Cardiac fibroblast (primary cell): ENCODE measurements at regions not wholly inside any gene's neighbourhood (a gene's known extent, or its start where the extent isn't known, plus 50 kb on each side); places are given as distances from the start of the nearest gene placed in this dataset.
A peak's percentile ranks its signal among the peaks of the same experiment; 100 is the strongest.

Source experiments
- DNase-seq, 2 donors: peaks; one replicate each; pipeline versions ENCODE4 v3.0.0 to v3.0.0-alpha.2; 2010; ENCODE audit warnings: low read depth in 2 of 2
- H3K4me3 ChIP-seq, 2 donors: replicated peaks in 1 of 2; 1 replicate in 1 of 2; 2 replicates in 1 of 2; pipeline ENCODE4 v1.5.1; 2011; ENCODE audit warnings: low read depth in 2 of 2, low read length in 2 of 2, mild to moderate bottlenecking in 2 of 2, moderate library complexity in 1 of 2
- TF ChIP-seq, protein P1 (sequence below): IDR thresholded peaks from one replicate; pipeline ENCODE4 v1.5.1; 2011; ENCODE audit warnings: low read depth, mild to moderate bottlenecking, low read length, inconsistent platforms

DNA sequence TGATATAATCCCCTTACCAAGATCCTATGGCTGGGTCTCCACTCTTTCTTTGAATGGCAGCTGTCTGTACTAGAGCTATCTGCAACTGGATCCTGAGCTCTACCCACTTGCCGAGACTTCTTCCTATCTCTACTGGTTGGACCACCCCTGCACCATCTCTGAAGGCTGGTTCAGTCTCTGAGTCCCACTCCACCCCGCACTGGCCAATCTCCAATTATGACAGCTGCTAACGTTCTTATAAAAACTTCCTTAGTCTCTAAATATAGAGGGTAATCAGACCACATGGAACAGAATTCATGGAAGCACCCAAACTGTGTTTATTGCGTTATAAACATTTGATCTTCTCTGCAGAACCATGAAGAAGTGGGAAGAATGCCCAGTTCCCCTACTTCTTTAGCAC lies 186.6 kb upstream of the EEA1 start:
- TF ChIP-seq, protein P1, sequence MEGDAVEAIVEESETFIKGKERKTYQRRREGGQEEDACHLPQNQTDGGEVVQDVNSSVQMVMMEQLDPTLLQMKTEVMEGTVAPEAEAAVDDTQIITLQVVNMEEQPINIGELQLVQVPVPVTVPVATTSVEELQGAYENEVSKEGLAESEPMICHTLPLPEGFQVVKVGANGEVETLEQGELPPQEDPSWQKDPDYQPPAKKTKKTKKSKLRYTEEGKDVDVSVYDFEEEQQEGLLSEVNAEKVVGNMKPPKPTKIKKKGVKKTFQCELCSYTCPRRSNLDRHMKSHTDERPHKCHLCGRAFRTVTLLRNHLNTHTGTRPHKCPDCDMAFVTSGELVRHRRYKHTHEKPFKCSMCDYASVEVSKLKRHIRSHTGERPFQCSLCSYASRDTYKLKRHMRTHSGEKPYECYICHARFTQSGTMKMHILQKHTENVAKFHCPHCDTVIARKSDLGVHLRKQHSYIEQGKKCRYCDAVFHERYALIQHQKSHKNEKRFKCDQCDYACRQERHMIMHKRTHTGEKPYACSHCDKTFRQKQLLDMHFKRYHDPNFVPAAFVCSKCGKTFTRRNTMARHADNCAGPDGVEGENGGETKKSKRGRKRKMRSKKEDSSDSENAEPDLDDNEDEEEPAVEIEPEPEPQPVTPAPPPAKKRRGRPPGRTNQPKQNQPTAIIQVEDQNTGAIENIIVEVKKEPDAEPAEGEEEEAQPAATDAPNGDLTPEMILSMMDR = no peak
- peak in 1 of 2 donors; percentile 62 for DNase-seq
- no peak overlapping the region for H3K4me3 ChIP-seq

DNA sequence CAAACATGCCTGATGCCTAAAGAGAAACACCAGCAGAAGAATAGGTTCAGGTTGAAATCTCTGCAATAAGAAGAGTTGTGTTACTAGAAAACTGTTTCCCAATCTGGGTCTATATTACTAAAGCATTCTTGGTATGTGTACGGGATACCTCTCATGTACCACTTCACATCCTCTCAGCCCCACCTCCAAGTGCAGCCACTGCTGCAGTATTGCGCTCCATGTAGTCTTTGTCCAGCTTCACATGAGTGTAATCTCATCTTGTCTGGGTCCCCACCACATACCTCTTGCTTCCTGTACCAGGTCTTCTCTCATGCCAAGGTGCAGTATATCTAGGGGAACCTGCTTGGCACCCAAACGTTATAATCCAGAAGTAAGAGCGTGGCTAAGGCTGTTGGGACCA lies 187.5 kb upstream of the EEA1 start:
- TF ChIP-seq, protein P1 = no peak
- no peak for DNase-seq
- H3K4me3 ChIP-seq = no peak overlapping the region

DNA sequence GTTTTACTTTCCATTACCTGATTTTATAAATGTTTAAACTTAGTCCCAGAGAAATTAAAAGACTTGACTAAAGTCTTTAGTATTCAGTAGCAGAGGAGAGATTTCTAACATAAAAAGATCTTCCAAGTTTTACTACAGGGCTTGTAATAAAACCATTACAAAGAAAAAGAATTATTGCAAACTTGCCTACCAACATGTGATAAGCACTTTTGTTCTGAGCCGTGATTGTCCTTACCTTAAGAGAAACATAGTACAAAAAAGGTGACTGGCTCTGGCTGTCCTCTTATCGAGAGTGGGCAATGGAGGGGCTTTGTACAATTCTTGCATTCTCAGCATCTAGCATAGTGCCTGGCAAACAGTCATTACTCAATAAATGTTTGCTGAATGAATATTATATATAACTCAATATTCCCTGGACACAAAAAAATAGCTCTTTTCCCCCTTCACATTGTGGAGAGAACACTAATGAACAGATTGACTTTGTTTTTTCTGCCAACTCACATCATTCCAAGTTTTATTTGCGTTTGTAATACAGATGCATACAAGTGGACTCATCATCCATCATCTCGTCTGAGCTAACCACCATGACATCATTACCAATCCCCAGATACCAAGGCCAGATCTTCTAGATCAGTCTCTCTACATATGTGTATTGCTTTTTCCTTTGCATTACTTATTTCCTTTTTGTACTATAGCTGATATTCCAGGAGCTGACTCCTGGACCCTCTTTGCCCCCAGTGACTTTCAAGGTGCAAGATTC lies 192.8 kb upstream of the EEA1 start:
- H3K4me3 ChIP-seq = no peak overlapping the region
- peak; percentile 51 to 96 for DNase-seq
- TF ChIP-seq, protein P1 = no peak

DNA sequence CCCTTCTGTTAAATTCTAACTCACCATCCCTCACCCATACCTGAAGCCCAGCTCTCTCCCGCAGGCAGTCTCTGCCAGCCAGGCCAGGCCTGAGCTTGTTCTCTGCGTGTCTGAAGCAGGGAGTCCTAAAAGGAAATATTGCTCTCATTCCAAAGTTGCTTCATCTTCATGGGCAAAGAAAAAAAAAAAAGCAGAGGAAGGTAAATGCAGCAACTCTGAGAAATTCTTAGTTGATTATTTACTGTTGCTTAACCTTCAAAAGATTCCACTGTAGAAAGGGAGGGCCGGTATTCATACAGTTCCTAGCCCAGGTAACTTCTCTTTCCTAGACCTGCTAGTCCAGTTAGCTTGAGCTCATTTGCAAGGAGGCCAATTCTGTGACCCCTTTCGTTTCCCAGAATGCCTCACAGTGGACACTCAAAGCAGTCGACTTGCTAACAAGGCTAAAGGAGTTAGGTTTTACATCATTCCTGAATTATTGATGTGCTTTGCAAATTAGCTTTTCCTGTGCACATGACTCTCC lies 193.5 kb upstream of the EEA1 start:
- TF ChIP-seq, protein P1 = no peak
- peak in 1 of 2 donors; percentile 56 for DNase-seq
- H3K4me3 ChIP-seq = no peak overlapping the region

DNA sequence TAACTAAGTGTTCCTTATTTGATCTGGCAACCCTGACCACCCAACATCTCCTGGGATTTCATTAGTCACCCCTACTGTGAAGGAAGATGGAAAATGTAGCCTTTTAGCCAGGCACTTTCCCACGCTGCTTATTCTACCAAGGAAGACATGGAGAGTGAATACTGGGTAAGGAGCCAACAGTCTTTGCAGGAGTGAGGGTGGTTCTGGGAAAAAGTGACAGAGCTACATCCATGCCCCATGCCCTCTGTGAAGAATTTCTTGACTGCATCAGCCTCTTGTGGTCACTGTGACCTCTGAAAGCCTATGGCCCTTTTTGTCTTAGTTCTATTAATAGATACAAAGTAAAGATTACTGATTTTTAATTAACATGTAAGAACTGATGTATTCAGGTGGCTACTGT lies 196.0 kb upstream of the EEA1 start:
- peak; percentile 43 to 75 for DNase-seq
- no peak overlapping the region for H3K4me3 ChIP-seq
- TF ChIP-seq, protein P1 = no peak

DNA sequence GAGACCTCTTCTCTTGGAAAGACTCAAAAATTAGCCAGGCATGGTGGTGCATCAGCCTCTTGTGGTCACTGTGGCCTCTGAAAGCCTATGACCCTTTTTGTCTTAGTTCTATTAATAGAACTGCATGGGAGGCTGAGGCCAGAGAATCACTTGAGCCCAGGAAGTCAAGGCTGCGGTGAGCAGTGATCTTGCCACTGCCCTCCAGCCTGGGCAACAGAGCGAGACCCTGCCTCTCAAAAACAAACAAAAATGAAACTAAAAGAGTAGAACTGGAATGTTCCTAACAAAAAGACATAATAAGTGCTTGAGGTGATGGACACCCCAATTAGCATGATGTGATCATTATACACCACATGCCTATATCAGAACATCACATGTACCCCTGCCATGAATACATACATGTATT lies 197.0 kb upstream of the EEA1 start:
- TF ChIP-seq, protein P1 = no peak
- H3K4me3 ChIP-seq = no peak overlapping the region
- DNase-seq = no peak
